B cell (primary cell): ENCODE measurements at regions not wholly inside any gene's neighbourhood (a gene's known extent, or its start where the extent isn't known, plus 50 kb on each side); places are given as distances from the start of the nearest gene placed in this dataset.

Experiments
- ATAC-seq: fragments of 200-7000 bp; cut with Tn5 transposase; one replicate; pipeline ENCODE4 v1.10.0; 2021; ENCODE audit warnings: low read depth, mild to moderate bottlenecking, moderate number of reproducible peaks, moderate library complexity
- CTCF ChIA-PET: fragments of 350-600 bp; sonication (Branson Sonifier 250); formaldehyde crosslinking; loops from one replicate; lab custom pipeline; 2021; ENCODE audit warnings: antibody characterized with exemption, inconsistent platforms; lab: Charles Lee
- POLR2A ChIA-PET: fragments of 350-600 bp; sonication (Branson Sonifier 250); formaldehyde crosslinking; loops from one replicate; lab custom pipeline; 2021; ENCODE audit warnings: antibody characterized with exemption; lab: Charles Lee
- DNase-seq: peaks from one replicate; pipeline ENCODE4 v3.0.0; 2013
- H2AFZ ChIP-seq: 2 replicates; pipeline ENCODE4 v1.6.1; 2012; ENCODE audit warnings: mild to moderate bottlenecking, low read depth, low read length; ENCODE audit not compliant: insufficient read depth, poor library complexity, severe bottlenecking
- H3K27ac ChIP-seq, 2 donors: 1 replicate in 1 of 2; 2 replicates in 1 of 2; pipeline ENCODE4 v1.5.1; 2012 to 2013; ENCODE audit warnings: low read length in 2 of 2, mild to moderate bottlenecking in 2 of 2, moderate library complexity in 1 of 2
- H3K27me3 ChIP-seq, 4 experiments: fragments of 200-600 bp in 1 of 4; sonication (generic) in 1 of 4; replicated peaks in 1 of 4; 1 replicate in 2 of 4; 2 replicates in 2 of 4; pipeline versions ENCODE4 v1.6.1 to v1.7.0; 2013 to 2016; ENCODE audit warnings: low read length in 3 of 4, mild to moderate bottlenecking in 2 of 4, mixed read lengths in 1 of 4, moderate library complexity in 1 of 4; ENCODE audit not compliant: insufficient read depth in 4 of 4, control insufficient read depth in 3 of 4; ENCODE audit errors: control extremely low read depth in 1 of 4
- H3K36me3 ChIP-seq, 2 experiments: replicated peaks in 1 of 2; 1 replicate in 1 of 2; 2 replicates in 1 of 2; pipeline versions ENCODE4 v1.6.1 to v1.7.1; 2013; ENCODE audit warnings: low read length in 1 of 2; ENCODE audit not compliant: insufficient read depth in 2 of 2, control insufficient read depth in 1 of 2; ENCODE audit errors: control extremely low read depth in 1 of 2, extremely low read depth in 1 of 2
- H3K4me1 ChIP-seq, 2 donors: fragments of 200-600 bp in 1 of 2; sonication (generic) in 1 of 2; 1 replicate in 1 of 2; 2 replicates in 1 of 2; pipeline versions ENCODE4 v1.5.1 to v1.6.1; 2013 to 2017; ENCODE audit warnings: low read length in 2 of 2; ENCODE audit not compliant: control insufficient read depth in 2 of 2, insufficient read depth in 2 of 2
- H3K4me2 ChIP-seq: replicated peaks from 2 replicates; pipeline ENCODE3; 2012; ENCODE audit warnings: mild to moderate bottlenecking, low read depth, low read length; ENCODE audit not compliant: poor library complexity, severe bottlenecking
- H3K4me3 ChIP-seq, 5 experiments: fragments of 200-600 bp in 1 of 5; sonication (generic) in 1 of 5; 1 replicate in 3 of 5; 2 replicates in 2 of 5; pipeline versions ENCODE4 v1.5.1 to v1.7.0; 2011 to 2016; ENCODE audit warnings: low read length in 4 of 5, mild to moderate bottlenecking in 4 of 5, low read depth in 2 of 5, control low read depth in 1 of 5, moderate library complexity in 1 of 5; ENCODE audit not compliant: insufficient read depth in 1 of 5; ENCODE audit errors: control extremely low read depth in 1 of 5, extremely low read depth in 1 of 5
- H3K79me2 ChIP-seq: fragments of 200-600 bp; sonication (generic); one replicate; pipeline ENCODE4 v1.6.0; 2016; ENCODE audit warnings: low read length; ENCODE audit not compliant: control insufficient read depth, insufficient read depth
- H3K9ac ChIP-seq: fragments of 200-600 bp; sonication (generic); 2 replicates; pipeline ENCODE4 v1.6.1; 2017; ENCODE audit warnings: mild to moderate bottlenecking, low read length, moderate library complexity
- H3K9me3 ChIP-seq, 3 donors: one replicate each; pipeline versions ENCODE4 v1.6.1 to v1.7.1; 2013; ENCODE audit warnings: low read length in 2 of 3; ENCODE audit not compliant: control insufficient read depth in 2 of 3, insufficient read depth in 1 of 3; ENCODE audit errors: control extremely low read depth in 1 of 3
- H4K20me1 ChIP-seq: 2 replicates; pipeline ENCODE4 v1.6.0; 2012; ENCODE audit warnings: mild to moderate bottlenecking, low read length; ENCODE audit not compliant: insufficient read depth, control insufficient read depth, poor library complexity, severe bottlenecking
- H3K27ac Mint-ChIP-seq: one replicate; pipeline ENCODE4 v1.8.0; 2021; ENCODE audit warnings: mixed read lengths
- H3K27me3 Mint-ChIP-seq: one replicate; pipeline ENCODE4 v1.8.0; 2021; ENCODE audit warnings: mixed read lengths
- H3K4me1 Mint-ChIP-seq: one replicate; pipeline ENCODE4 v1.8.0; 2021; ENCODE audit warnings: mixed read lengths
- H3K4me3 Mint-ChIP-seq: one replicate; pipeline ENCODE4 v1.8.0; 2021; ENCODE audit warnings: mixed read lengths
- H3K9me3 Mint-ChIP-seq: one replicate; pipeline ENCODE4 v1.8.0; 2022; ENCODE audit warnings: mixed read lengths; ENCODE audit not compliant: insufficient read depth
- CTCF ChIP-seq: fragments of 200-600 bp; IDR thresholded peaks from one replicate; pipeline ENCODE4 v1.8.0; 2022; ENCODE audit warnings: antibody characterized with exemption, mild to moderate bottlenecking
- EZH2 ChIP-seq: IDR thresholded peaks from 2 replicates; pipeline ENCODE4 v1.6.1; 2012; ENCODE audit warnings: borderline replicate concordance, low read depth, mild to moderate bottlenecking, moderate library complexity, low read length; ENCODE audit not compliant: insufficient read depth, poor library complexity, severe bottlenecking
- WGBS: methylation state at CpG from one replicate; pipeline ENCODE4 v1.1.5; 2013; ENCODE audit warnings: missing lambda C conversion rate; ENCODE audit not compliant: insufficient coverage; 5-methylcytosine and 5-hydroxymethylcytosine counted together
- intact Hi-C: fragments of 100-400 bp; cut with micrococcal nuclease; formaldehyde crosslinking; loops from one replicate; pipeline ENCODE4 v1.10.0; 2022

- CTCF ChIA-PET, result no interaction called here
- peaks cover 3% of the 10 kb centered on the region for H3K27me3 Mint-ChIP-seq
- Histone ChIP-seq H3K9ac (no peak overlapping the region), H3K4me2 (no peak overlapping the region), H3K27ac (no peak overlapping the region), H3K79me2 (no peaks in the 10 kb centered on the region), H3K4me3 (no peak overlapping the region), H3K36me3 (no peaks in the 10 kb centered on the region), H3K27me3 (no peaks in the 10 kb centered on the region), H4K20me1 (no peaks in the 10 kb centered on the region), H2AFZ (no peak overlapping the region), H3K4me1 (no peaks in the 10 kb centered on the region), H3K9me3 (no peaks in the 10 kb centered on the region)
- TF ChIP-seq CTCF (no peak), EZH2 (no peak)
- no peaks in the 10 kb centered on the region for H3K9me3 Mint-ChIP-seq
- H3K27ac Mint-ChIP-seq, result no peak overlapping the region
- ATAC-seq (no peak), DNase-seq (no peak)
- no peaks in the 10 kb centered on the region for H3K4me1 Mint-ChIP-seq
- intact Hi-C loops, result no loop called here
- 60% methylated on average over 1 of the region's 9 CpGs for WGBS
- POLR2A ChIA-PET, result no interaction called here
- H3K4me3 Mint-ChIP-seq, result no peak overlapping the region
These were observed 383.0 kb upstream of the SMIM21 start for GRCh38 chr18:75810516-75810915.

DNA sequence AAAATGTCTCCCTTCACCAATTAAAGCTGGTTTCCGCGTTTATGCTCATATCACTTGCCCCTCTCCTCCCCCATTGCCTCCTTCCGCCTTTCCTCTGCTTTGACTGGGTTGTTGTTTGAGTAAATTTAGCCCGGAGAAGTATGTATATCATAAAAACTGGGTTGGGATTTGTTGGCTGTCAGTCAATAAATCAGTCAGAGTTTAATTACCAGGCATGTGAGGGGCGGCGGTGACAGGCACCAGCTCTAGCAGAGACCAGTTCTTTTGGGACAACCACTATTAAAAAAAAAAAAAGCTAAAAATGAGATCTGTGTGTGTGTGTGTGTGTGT, 382.4 kb upstream of the SMIM21 start:
- no peaks in the 10 kb centered on the region for H3K4me1 ChIP-seq
- H2AFZ ChIP-seq, result no peak overlapping the region
- no peak overlapping the region for H3K9ac ChIP-seq
- no peaks in the 10 kb centered on the region for H4K20me1 ChIP-seq
- peaks cover 3% of the 10 kb centered on the region for H3K27me3 Mint-ChIP-seq
- H3K9me3 ChIP-seq, result no peaks in the 10 kb centered on the region
- ATAC-seq (no peak), DNase-seq (no peak)
- 0% methylated on average over 1 of the region's 6 CpGs for WGBS
- TF ChIP-seq CTCF, result no peak
- TF ChIP-seq EZH2, result no peak
- intact Hi-C loops, result no loop called here
- no peak overlapping the region for H3K4me2 ChIP-seq
- H3K79me2 ChIP-seq, result no peaks in the 10 kb centered on the region
- no peaks in the 10 kb centered on the region for H3K36me3 ChIP-seq
- POLR2A ChIA-PET, result no interaction called here
- no peak overlapping the region for H3K27ac Mint-ChIP-seq
- H3K4me3 Mint-ChIP-seq, result no peak overlapping the region
- CTCF ChIA-PET, result no interaction called here
- no peaks in the 10 kb centered on the region for H3K27me3 ChIP-seq
- H3K4me1 Mint-ChIP-seq, result no peaks in the 10 kb centered on the region
- H3K4me3 ChIP-seq, result no peak overlapping the region
- H3K27ac ChIP-seq, result no peak overlapping the region
- no peaks in the 10 kb centered on the region for H3K9me3 Mint-ChIP-seq
